Tibial artery (tissue), 4 donors: ENCODE measurements at regions not wholly inside any gene's neighbourhood (a gene's known extent, or its start where the extent isn't known, plus 50 kb on each side); places are given as distances from the start of the nearest gene placed in this dataset.

ENCODE experiments used
- DNase-seq, 2 donors: peaks; one replicate each; pipeline ENCODE4 v3.0.0-alpha.2; 2019
- H3K27ac ChIP-seq, 2 donors: fragments of 200-600 bp; sonication (generic) in 1 of 2; 1 replicate in 1 of 2; 2 replicates in 1 of 2; pipeline ENCODE4 v1.5.1; 2018 to 2019; ENCODE audit warnings: mild to moderate bottlenecking in 1 of 2
- H3K27me3 ChIP-seq, 2 donors: fragments of 200-600 bp; sonication (generic) in 1 of 2; one replicate each; pipeline versions ENCODE4 v1.5.1 to v1.6.0; 2016 to 2019
- H3K36me3 ChIP-seq, 3 donors: fragments of 200-600 bp; sonication (generic) in 2 of 3; one replicate each; pipeline ENCODE4 v1.5.1; 2016 to 2019; ENCODE audit warnings: mild to moderate bottlenecking in 2 of 3
- H3K4me1 ChIP-seq, 4 donors: fragments of 200-600 bp; sonication (generic) in 2 of 4; 1 replicate in 3 of 4; 2 replicates in 1 of 4; pipeline ENCODE4 v1.5.1; 2016 to 2019
- H3K4me3 ChIP-seq, 2 donors: fragments of 200-600 bp; sonication (generic) in 1 of 2; 1 replicate in 1 of 2; 2 replicates in 1 of 2; pipeline ENCODE4 v1.5.1; 2018 to 2019; ENCODE audit warnings: mild to moderate bottlenecking in 2 of 2
- H3K9me3 ChIP-seq, 3 donors: fragments of 200-600 bp; sonication (generic) in 1 of 3; one replicate each; pipeline ENCODE4 v1.5.1; 2016 to 2019
- CTCF ChIP-seq, 2 experiments: fragments of 200-600 bp in 1 of 2; fragments of 450-650 bp in 1 of 2; IDR thresholded peaks; one replicate each; pipeline ENCODE4 v1.5.1; 2017 to 2019; ENCODE audit warnings: antibody characterized with exemption in 2 of 2, mild to moderate bottlenecking in 1 of 2, moderate library complexity in 1 of 2
- intact Hi-C: fragments of 100-400 bp; cut with DNase I; formaldehyde crosslinking; loops from one replicate; pipeline ENCODE4 v1.15.0; 2023; ENCODE audit warnings: low total_unique reads

- no peaks in the 10 kb centered on the region for H3K4me1 ChIP-seq
- no peak for DNase-seq
Observed at GRCh38 chr2:239507576-239508258, 106.9 kb upstream of the HDAC4 start.

GRCh38 chr2:239506961-239507360 is 106.1 kb upstream of the HDAC4 start:
- Histone ChIP-seq H3K27me3 (peaks cover 0 to 13% of the 10 kb centered on the region in 2 donors), H3K4me3 (no peak overlapping the region), H3K27ac (no peak overlapping the region), H3K9me3 (no peaks in the 10 kb centered on the region), H3K36me3 (no peaks in the 10 kb centered on the region), H3K4me1 (no peaks in the 10 kb centered on the region)
- DNase-seq: no peak
- intact Hi-C loops: no loop called here
- no peak for TF ChIP-seq CTCF (IDR thresholded peaks at IDR 0.05)

More at GRCh38 chr2:239507576-239508258, 106.9 kb upstream of the HDAC4 start:
- Histone ChIP-seq H3K9me3 (no peaks in the 10 kb centered on the region), H3K4me3 (no peak overlapping the region), H3K36me3 (no peaks in the 10 kb centered on the region), H3K27me3 (peaks cover 0 to 13% of the 10 kb centered on the region in 2 donors), H3K27ac (no peak overlapping the region)
- no peak for TF ChIP-seq CTCF (IDR thresholded peaks at IDR 0.05)
- intact Hi-C loops: no loop called here

- no peak overlapping the region for H3K4me3 ChIP-seq
- no peak for TF ChIP-seq CTCF (IDR thresholded peaks at IDR 0.05)
- H3K27ac ChIP-seq: no peak overlapping the region
- intact Hi-C loops: no loop called here
- no peaks in the 10 kb centered on the region for H3K36me3 ChIP-seq
- peaks cover 0 to 13% of the 10 kb centered on the region in 2 donors for H3K27me3 ChIP-seq
- no peaks in the 10 kb centered on the region for H3K4me1 ChIP-seq
- H3K9me3 ChIP-seq: no peaks in the 10 kb centered on the region
- no peak for DNase-seq
Observed at GRCh38 chr2:239506101-239506857, 105.5 kb upstream of the HDAC4 start.

- no peak overlapping the region for H3K27ac ChIP-seq
- H3K4me3 ChIP-seq: no peak overlapping the region
- no peak for DNase-seq
- TF ChIP-seq CTCF (IDR thresholded peaks at IDR 0.05): no peak
- intact Hi-C loops: no loop called here
- no peaks in the 10 kb centered on the region for H3K9me3 ChIP-seq
- no peaks in the 10 kb centered on the region for H3K36me3 ChIP-seq
- peaks cover 0 to 13% of the 10 kb centered on the region in 2 donors for H3K27me3 ChIP-seq
- H3K4me1 ChIP-seq: peaks cover 0 to 8% (median under 1%) of the 10 kb centered on the region in 4 donors
Observed at GRCh38 chr2:239504643-239505235, 103.9 kb upstream of the HDAC4 start.

GRCh38 chr2:239502430-239503186 is 101.8 kb upstream of the HDAC4 start:
- Histone ChIP-seq H3K9me3 (no peaks in the 10 kb centered on the region), H3K27ac (no peak overlapping the region), H3K27me3 (peaks cover 0 to 9% of the 10 kb centered on the region in 2 donors), H3K4me1 (peaks cover 0 to 12% (median 7%) of the 10 kb centered on the region in 4 donors), H3K4me3 (no peak overlapping the region), H3K36me3 (no peaks in the 10 kb centered on the region)
- intact Hi-C loops: no loop called here
- DNase-seq: no peak
- TF ChIP-seq CTCF (IDR thresholded peaks at IDR 0.05): no peak
